Neural cell (in vitro differentiated cells): ENCODE measurements at regions not wholly inside any gene's neighbourhood (a gene's known extent, or its start where the extent isn't known, plus 50 kb on each side); places are given as distances from the start of the nearest gene placed in this dataset.

ENCODE experiments used
- EZH2 ChIP-seq: fragments of 200-600, 300-800 bp; shearing (Covaris generic), sonication (generic); IDR thresholded peaks from 2 replicates; pipeline ENCODE4 v1.6.1; 2014; ENCODE audit warnings: antibody characterized with exemption, low read length, borderline replicate concordance, mild to moderate bottlenecking; ENCODE audit not compliant: insufficient read depth, poor library complexity, severe bottlenecking
- TF ChIP-seq, protein P1 (sequence below): fragments of 450-650 bp; IDR thresholded peaks from 2 replicates; pipeline ENCODE4 v1.5.1; 2014; ENCODE audit warnings: antibody characterized with exemption, mild to moderate bottlenecking, moderate library complexity; ENCODE audit not compliant: poor library complexity, severe bottlenecking

DNA sequence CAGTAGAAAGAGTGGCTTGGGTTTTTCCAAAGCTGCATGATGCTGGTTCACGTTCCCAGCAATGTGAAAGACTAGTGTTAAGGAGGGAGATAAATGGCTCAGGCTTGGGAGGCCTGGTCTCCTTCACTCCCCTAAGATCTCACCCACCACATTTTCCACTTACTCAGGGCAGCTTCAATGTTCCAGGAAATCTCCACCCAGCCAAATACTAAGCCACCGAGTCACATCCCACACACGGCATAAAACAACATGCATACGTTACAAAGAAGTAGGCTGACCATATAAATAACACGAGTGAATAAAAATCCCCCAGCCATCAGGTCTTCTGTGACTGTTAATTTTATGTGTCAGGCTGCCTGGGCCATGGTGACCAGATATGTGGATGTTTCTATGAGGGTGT, 303.5 kb downstream of the SFMBT2 start:
- TF ChIP-seq, protein P1, sequence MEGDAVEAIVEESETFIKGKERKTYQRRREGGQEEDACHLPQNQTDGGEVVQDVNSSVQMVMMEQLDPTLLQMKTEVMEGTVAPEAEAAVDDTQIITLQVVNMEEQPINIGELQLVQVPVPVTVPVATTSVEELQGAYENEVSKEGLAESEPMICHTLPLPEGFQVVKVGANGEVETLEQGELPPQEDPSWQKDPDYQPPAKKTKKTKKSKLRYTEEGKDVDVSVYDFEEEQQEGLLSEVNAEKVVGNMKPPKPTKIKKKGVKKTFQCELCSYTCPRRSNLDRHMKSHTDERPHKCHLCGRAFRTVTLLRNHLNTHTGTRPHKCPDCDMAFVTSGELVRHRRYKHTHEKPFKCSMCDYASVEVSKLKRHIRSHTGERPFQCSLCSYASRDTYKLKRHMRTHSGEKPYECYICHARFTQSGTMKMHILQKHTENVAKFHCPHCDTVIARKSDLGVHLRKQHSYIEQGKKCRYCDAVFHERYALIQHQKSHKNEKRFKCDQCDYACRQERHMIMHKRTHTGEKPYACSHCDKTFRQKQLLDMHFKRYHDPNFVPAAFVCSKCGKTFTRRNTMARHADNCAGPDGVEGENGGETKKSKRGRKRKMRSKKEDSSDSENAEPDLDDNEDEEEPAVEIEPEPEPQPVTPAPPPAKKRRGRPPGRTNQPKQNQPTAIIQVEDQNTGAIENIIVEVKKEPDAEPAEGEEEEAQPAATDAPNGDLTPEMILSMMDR = no peak
- TF ChIP-seq EZH2 = no peak
